Parathyroid adenoma (tissue), 2 donors: ENCODE measurements at regions not wholly inside any gene's neighbourhood (a gene's known extent, or its start where the extent isn't known, plus 50 kb on each side); places are given as distances from the start of the nearest gene placed in this dataset.
"Not testable (repeated sequence)": the region's sequence is repeated elsewhere in the genome, so short reads cannot be mapped to it uniquely, and the experiment has no call there.

ENCODE experiments used
- H2AFZ ChIP-seq: fragments of 300-600 bp; sonication (generic); one replicate; pipeline ENCODE4 v1.7.0; 2017; ENCODE audit warnings: antibody characterized with exemption, mild to moderate bottlenecking
- H3K27ac ChIP-seq: fragments of 300-600 bp; sonication (generic); one replicate; pipeline ENCODE4 v1.7.0; 2017
- H3K27me3 ChIP-seq: fragments of 300-600 bp; sonication (generic); one replicate; pipeline ENCODE4 v1.7.0; 2017; ENCODE audit warnings: low read length; ENCODE audit not compliant: control insufficient read depth, insufficient read depth
- H3K36me3 ChIP-seq: fragments of 300-600 bp; sonication (generic); one replicate; pipeline ENCODE4 v1.7.0; 2017; ENCODE audit warnings: low read length; ENCODE audit not compliant: control insufficient read depth, insufficient read depth
- H3K4me1 ChIP-seq: fragments of 300-600 bp; sonication (generic); one replicate; pipeline ENCODE4 v1.7.0; 2017; ENCODE audit warnings: control low read depth
- H3K4me2 ChIP-seq: fragments of 300-600 bp; sonication (generic); one replicate; pipeline ENCODE4 v1.7.0; 2017; ENCODE audit warnings: low read length
- H3K4me3 ChIP-seq: fragments of 300-600 bp; sonication (generic); one replicate; pipeline ENCODE4 v1.7.0; 2017; ENCODE audit warnings: low read depth, low read length
- H3K79me2 ChIP-seq: fragments of 300-600 bp; sonication (generic); one replicate; pipeline ENCODE4 v1.7.0; 2017; ENCODE audit warnings: control low read depth
- H3K9ac ChIP-seq: fragments of 300-600 bp; sonication (generic); one replicate; pipeline ENCODE4 v1.7.0; 2017; ENCODE audit warnings: mild to moderate bottlenecking
- H3K9me3 ChIP-seq: fragments of 300-600 bp; sonication (generic); one replicate; pipeline ENCODE4 v1.7.0; 2017; ENCODE audit warnings: low read length; ENCODE audit not compliant: control insufficient read depth
- CTCF ChIP-seq: fragments of 300-600 bp; sonication (generic); IDR thresholded peaks from one replicate; pipeline ENCODE4 v1.7.0; 2017; ENCODE audit warnings: antibody characterized with exemption, mild to moderate bottlenecking
- donor health status: primary hyperparathyroidism.

GRCh38 chr18:59983506-59983905 lies 83.7 kb downstream of the PMAIP1 start:
- Histone ChIP-seq H3K36me3 (no peaks in the 10 kb centered on the region), H3K4me3 (no peak overlapping the region), H3K9ac (no peak overlapping the region), H3K4me1 (no peaks in the 10 kb centered on the region), H3K4me2 (no peak overlapping the region), H3K9me3 (no peaks in the 10 kb centered on the region), H3K27me3 (no peaks in the 10 kb centered on the region), H2AFZ (no peak overlapping the region), H3K79me2 (no peaks in the 10 kb centered on the region), H3K27ac (no peak overlapping the region)
- no peak for TF ChIP-seq CTCF

- H3K36me3 ChIP-seq, result no peaks in the 10 kb centered on the region
- H2AFZ ChIP-seq, result no peak overlapping the region
- no peak for TF ChIP-seq CTCF
- no peaks in the 10 kb centered on the region for H3K9me3 ChIP-seq
- H3K4me2 ChIP-seq, result no peak overlapping the region
- H3K4me1 ChIP-seq, result no peaks in the 10 kb centered on the region
- H3K79me2 ChIP-seq, result no peaks in the 10 kb centered on the region
- no peak overlapping the region for H3K27ac ChIP-seq
- H3K4me3 ChIP-seq, result no peak overlapping the region
- H3K27me3 ChIP-seq, result no peaks in the 10 kb centered on the region
- no peak overlapping the region for H3K9ac ChIP-seq
Observed at GRCh38 chr18:59980188-59980637, 80.4 kb downstream of the PMAIP1 start.

DNA sequence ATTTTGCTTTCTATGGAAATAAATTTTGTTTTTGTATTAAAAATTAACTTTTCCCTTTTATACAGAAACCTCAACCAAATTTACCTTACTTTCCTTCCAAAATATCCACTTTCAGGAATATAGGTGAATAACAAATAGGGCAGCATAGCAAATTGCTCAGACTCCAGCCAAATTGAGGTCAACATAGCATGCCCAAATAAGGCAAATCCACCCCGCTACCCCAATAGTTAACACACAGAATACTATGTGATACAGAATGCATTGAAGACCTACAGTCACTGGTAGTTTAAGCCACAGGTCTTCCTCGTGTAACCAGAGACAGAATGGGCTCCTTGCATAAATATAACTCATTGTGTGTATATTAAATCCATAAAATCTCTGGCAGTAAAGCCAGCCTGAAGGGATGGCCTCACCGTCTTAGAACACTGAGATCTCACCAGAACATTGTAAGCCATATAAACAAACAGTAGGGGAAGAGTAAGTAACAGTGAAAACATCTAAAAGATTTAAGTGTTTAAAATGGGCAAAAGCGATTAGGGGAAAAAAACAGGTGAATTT lies 72.2 kb downstream of the PMAIP1 start:
- H3K36me3 ChIP-seq, result no peaks in the 10 kb centered on the region
- no peak overlapping the region for H3K9ac ChIP-seq
- H3K4me3 ChIP-seq, result no peak overlapping the region
- H3K79me2 ChIP-seq, result no peaks in the 10 kb centered on the region
- H3K4me2 ChIP-seq, result no peak overlapping the region
- H2AFZ ChIP-seq, result no peak overlapping the region
- H3K27me3 ChIP-seq, result no peaks in the 10 kb centered on the region
- H3K27ac ChIP-seq, result no peak overlapping the region
- H3K4me1 ChIP-seq, result no peaks in the 10 kb centered on the region
- H3K9me3 ChIP-seq, result no peaks in the 10 kb centered on the region
- no peak for TF ChIP-seq CTCF

- H3K9ac ChIP-seq, H3K9me3 ChIP-seq, H3K27ac ChIP-seq, H2AFZ ChIP-seq, H3K4me2 ChIP-seq, H3K36me3 ChIP-seq, H3K79me2 ChIP-seq, H3K4me3 ChIP-seq, H3K4me1 ChIP-seq, H3K27me3 ChIP-seq: not testable (repeated sequence)
Observed at GRCh38 chr18:59971144-59971543, 71.3 kb downstream of the PMAIP1 start.

- not testable (repeated sequence) for H3K4me2 ChIP-seq, H3K36me3 ChIP-seq, H3K9ac ChIP-seq, H3K27ac ChIP-seq, H3K4me1 ChIP-seq, H3K4me3 ChIP-seq, H3K27me3 ChIP-seq, H3K9me3 ChIP-seq, H3K79me2 ChIP-seq
- peak overlapping the region; percentile 82 for H2AFZ ChIP-seq
Observed at GRCh38 chr18:59969477-59970028, 69.8 kb downstream of the PMAIP1 start.

GRCh38 chr18:59968583-59968982 lies 68.8 kb downstream of the PMAIP1 start:
- H3K27ac ChIP-seq, result no peak overlapping the region
- no peak overlapping the region for H3K4me3 ChIP-seq
- H3K79me2 ChIP-seq, result no peaks in the 10 kb centered on the region
- H3K27me3 ChIP-seq, result no peaks in the 10 kb centered on the region
- no peaks in the 10 kb centered on the region for H3K4me1 ChIP-seq
- no peaks in the 10 kb centered on the region for H3K36me3 ChIP-seq
- H2AFZ ChIP-seq, result no peak overlapping the region
- H3K9ac ChIP-seq, result no peak overlapping the region
- no peak overlapping the region for H3K4me2 ChIP-seq
- TF ChIP-seq CTCF, result no peak
- H3K9me3 ChIP-seq, result no peaks in the 10 kb centered on the region
